ENCODE measurements at regions not wholly inside any gene's neighbourhood (a gene's known extent, or its start where the extent isn't known, plus 50 kb on each side); places are given as distances from the start of the nearest gene placed in this dataset.
"Not testable (repeated sequence)": the region's sequence is repeated elsewhere in the genome, so short reads cannot be mapped to it uniquely, and the experiment has no call there.

DNA sequence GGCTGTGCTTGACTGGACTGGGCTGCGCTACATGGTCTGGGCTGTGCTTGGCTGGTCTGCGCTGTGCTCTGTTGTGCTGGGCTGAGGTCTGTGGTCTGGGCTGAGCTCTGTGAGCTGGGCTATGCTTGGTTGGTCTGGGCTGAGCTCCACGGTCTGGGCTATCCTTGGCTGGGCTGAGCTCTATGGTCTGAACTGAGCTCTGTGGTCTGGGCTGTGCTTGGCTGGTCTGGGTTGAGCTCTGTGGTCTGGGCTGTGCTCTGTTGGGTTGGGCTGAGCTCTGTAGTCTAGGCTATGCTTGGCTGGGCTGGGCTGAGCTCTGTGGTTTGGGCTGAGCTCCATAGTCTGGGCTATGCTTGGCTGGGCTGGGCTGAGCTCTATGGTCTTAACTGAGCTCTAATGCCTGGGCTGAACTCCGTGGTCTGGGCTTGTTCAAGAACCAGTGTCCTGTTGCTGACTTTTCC lies 92.0 kb downstream of the PLXNA1 start:
- no peak overlapping the region for H3K27ac Mint-ChIP-seq (ENCODE audit: unreplicated experiment)
- H3K9me3 Mint-ChIP-seq (ENCODE audit: low read depth): peaks cover 7% of the 10 kb centered on the region
- H3K4me1 Mint-ChIP-seq (ENCODE audit: low read depth): peaks cover 9% of the 10 kb centered on the region
- no peak overlapping the region for H3K4me3 Mint-ChIP-seq (ENCODE audit: unreplicated experiment)
- H3K27me3 Mint-ChIP-seq (ENCODE audit: low read depth): peaks cover 14% of the 10 kb centered on the region
- H3K36me3 Mint-ChIP-seq (ENCODE audit: low read depth): no peaks in the 10 kb centered on the region
- no peak for TF ChIP-seq CTCF (IDR thresholded peaks at IDR 0.05)
- peak; percentile 51 for DNase-seq (ENCODE audit: low spot score)

- H3K27me3 Mint-ChIP-seq (ENCODE audit: low read depth): peaks cover 16% of the 10 kb centered on the region
- peak; percentile 77 for DNase-seq (ENCODE audit: low spot score)
- not testable (repeated sequence) for H3K4me3 Mint-ChIP-seq (ENCODE audit: unreplicated experiment); H3K9me3 Mint-ChIP-seq (ENCODE audit: low read depth); H3K4me1 Mint-ChIP-seq (ENCODE audit: low read depth); H3K27ac Mint-ChIP-seq (ENCODE audit: unreplicated experiment); H3K36me3 Mint-ChIP-seq (ENCODE audit: low read depth)
Measured at GRCh38 chr3:127076166-127076992, 93.5 kb downstream of the PLXNA1 start.

DNA sequence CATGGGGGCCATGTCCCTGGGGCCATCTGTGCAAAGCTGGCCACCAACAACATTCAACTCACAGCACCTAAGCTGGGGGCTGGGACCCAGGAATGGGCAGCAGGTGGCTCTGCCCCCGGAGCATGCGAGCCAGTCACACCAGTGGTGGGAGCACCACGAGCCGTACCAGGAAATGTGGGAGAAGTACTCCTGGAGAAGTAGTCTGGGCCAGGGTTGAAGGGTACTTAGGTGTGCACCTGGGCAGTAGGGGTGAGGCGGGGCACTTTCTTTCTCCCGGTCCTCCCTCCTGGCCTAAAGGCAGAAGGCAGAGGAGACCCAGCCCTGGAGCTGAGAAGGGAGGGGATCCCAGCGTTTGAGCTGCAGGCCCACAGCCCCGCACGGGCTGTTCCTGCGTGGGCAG lies 94.2 kb downstream of the PLXNA1 start:
- peaks cover 9% of the 10 kb centered on the region for H3K4me1 Mint-ChIP-seq (ENCODE audit: low read depth)
- H3K9me3 Mint-ChIP-seq (ENCODE audit: low read depth): peaks cover 7% of the 10 kb centered on the region
- no peaks in the 10 kb centered on the region for H3K36me3 Mint-ChIP-seq (ENCODE audit: low read depth)
- no peak overlapping the region for H3K4me3 Mint-ChIP-seq (ENCODE audit: unreplicated experiment)
- no peak for TF ChIP-seq CTCF (IDR thresholded peaks at IDR 0.05)
- no peak overlapping the region for H3K27ac Mint-ChIP-seq (ENCODE audit: unreplicated experiment)
- peaks cover 14% of the 10 kb centered on the region for H3K27me3 Mint-ChIP-seq (ENCODE audit: low read depth)
- peak; percentile 67 for DNase-seq (ENCODE audit: low spot score)

- Mint-ChIP-seq H3K27me3 (ENCODE audit: low read depth) (peaks cover 14% of the 10 kb centered on the region), H3K36me3 (ENCODE audit: low read depth) (no peaks in the 10 kb centered on the region), H3K27ac (ENCODE audit: unreplicated experiment) (no peak overlapping the region), H3K4me1 (ENCODE audit: low read depth) (peaks cover 9% of the 10 kb centered on the region), H3K9me3 (ENCODE audit: low read depth) (peaks cover 7% of the 10 kb centered on the region), H3K4me3 (ENCODE audit: unreplicated experiment) (no peak overlapping the region)
- no peak for DNase-seq (ENCODE audit: low spot score)
- no peak for TF ChIP-seq CTCF (IDR thresholded peaks at IDR 0.05)
Measured at GRCh38 chr3:127077505-127078064, 94.7 kb downstream of the PLXNA1 start.

GRCh38 chr3:127078626-127079025 lies 95.7 kb downstream of the PLXNA1 start:
- H3K36me3 Mint-ChIP-seq (ENCODE audit: low read depth): no peaks in the 10 kb centered on the region
- peaks cover 15% of the 10 kb centered on the region for H3K27me3 Mint-ChIP-seq (ENCODE audit: low read depth)
- no peak overlapping the region for H3K27ac Mint-ChIP-seq (ENCODE audit: unreplicated experiment)
- H3K4me1 Mint-ChIP-seq (ENCODE audit: low read depth): peaks cover 9% of the 10 kb centered on the region
- peaks cover 7% of the 10 kb centered on the region for H3K9me3 Mint-ChIP-seq (ENCODE audit: low read depth)
- TF ChIP-seq CTCF (IDR thresholded peaks at IDR 0.05): no peak
- H3K4me3 Mint-ChIP-seq (ENCODE audit: unreplicated experiment): no peak overlapping the region
- no peak for DNase-seq (ENCODE audit: low spot score)

Data from chondrocyte (in vitro differentiated cells).